ENCODE measurements at regions not wholly inside any gene's neighbourhood (a gene's known extent, or its start where the extent isn't known, plus 50 kb on each side); places are given as distances from the start of the nearest gene placed in this dataset.

GRCh38 chr5:21686706-21687105 lies 1166.4 kb downstream of the CDH12 start:
- Mint-ChIP-seq H3K27ac (no peak overlapping the region), H3K4me1 (ENCODE audit: low read depth) (no peaks in the 10 kb centered on the region), H3K9me3 (ENCODE audit: low read depth) (no peaks in the 10 kb centered on the region), H3K27me3 (no peaks in the 10 kb centered on the region), H3K4me3 (ENCODE audit: low read depth) (no peak overlapping the region), H3K36me3 (ENCODE audit: insufficient read depth) (no peaks in the 10 kb centered on the region)
- no peak for TF ChIP-seq CTCF (IDR thresholded peaks at IDR 0.05; ENCODE audit: unreplicated experiment)
- DNase-seq (ENCODE audit: low spot score, unreplicated experiment), result no peak

- Mint-ChIP-seq H3K27ac (no peak overlapping the region), H3K9me3 (ENCODE audit: low read depth) (no peaks in the 10 kb centered on the region), H3K36me3 (ENCODE audit: insufficient read depth) (no peaks in the 10 kb centered on the region), H3K4me1 (ENCODE audit: low read depth) (no peaks in the 10 kb centered on the region), H3K4me3 (ENCODE audit: low read depth) (no peak overlapping the region), H3K27me3 (no peaks in the 10 kb centered on the region)
- no peak for TF ChIP-seq CTCF (IDR thresholded peaks at IDR 0.05; ENCODE audit: unreplicated experiment)
- no peak for DNase-seq (ENCODE audit: low spot score, unreplicated experiment)
These were observed 1167.6 kb downstream of the CDH12 start for GRCh38 chr5:21685522-21685921.

GRCh38 chr5:21684992-21685391 lies 1168.2 kb downstream of the CDH12 start:
- no peak overlapping the region for H3K27ac Mint-ChIP-seq
- TF ChIP-seq CTCF (IDR thresholded peaks at IDR 0.05; ENCODE audit: unreplicated experiment), result no peak
- H3K4me3 Mint-ChIP-seq (ENCODE audit: low read depth), result no peak overlapping the region
- no peaks in the 10 kb centered on the region for H3K27me3 Mint-ChIP-seq
- H3K36me3 Mint-ChIP-seq (ENCODE audit: insufficient read depth), result no peaks in the 10 kb centered on the region
- H3K9me3 Mint-ChIP-seq (ENCODE audit: low read depth), result no peaks in the 10 kb centered on the region
- no peaks in the 10 kb centered on the region for H3K4me1 Mint-ChIP-seq (ENCODE audit: low read depth)
- no peak for DNase-seq (ENCODE audit: low spot score, unreplicated experiment)

GRCh38 chr5:21681911-21682310 lies 1171.2 kb downstream of the CDH12 start:
- Mint-ChIP-seq H3K4me1 (ENCODE audit: low read depth) (no peaks in the 10 kb centered on the region), H3K9me3 (ENCODE audit: low read depth) (no peaks in the 10 kb centered on the region), H3K4me3 (ENCODE audit: low read depth) (no peak overlapping the region), H3K36me3 (ENCODE audit: insufficient read depth) (no peaks in the 10 kb centered on the region), H3K27ac (no peak overlapping the region), H3K27me3 (no peaks in the 10 kb centered on the region)
- no peak for TF ChIP-seq CTCF (IDR thresholded peaks at IDR 0.05; ENCODE audit: unreplicated experiment)
- DNase-seq (ENCODE audit: low spot score, unreplicated experiment), result no peak

- Mint-ChIP-seq H3K36me3 (ENCODE audit: insufficient read depth) (no peaks in the 10 kb centered on the region), H3K9me3 (ENCODE audit: low read depth) (no peaks in the 10 kb centered on the region), H3K27ac (no peak overlapping the region), H3K27me3 (no peaks in the 10 kb centered on the region), H3K4me1 (ENCODE audit: low read depth) (no peaks in the 10 kb centered on the region), H3K4me3 (ENCODE audit: low read depth) (no peak overlapping the region)
- DNase-seq (ENCODE audit: low spot score, unreplicated experiment), result no peak
- no peak for TF ChIP-seq CTCF (IDR thresholded peaks at IDR 0.05; ENCODE audit: unreplicated experiment)
These were observed 1172.5 kb downstream of the CDH12 start for GRCh38 chr5:21680641-21681040.

All from progenitor cell of endocrine pancreas (in vitro differentiated cells).